Lung (tissue), 11 donors: ENCODE measurements at regions not wholly inside any gene's neighbourhood (a gene's known extent, or its start where the extent isn't known, plus 50 kb on each side); places are given as distances from the start of the nearest gene placed in this dataset.
"Not testable (repeated sequence)": the region's sequence is repeated elsewhere in the genome, so short reads cannot be mapped to it uniquely, and the experiment has no call there.

Experiments
- ATAC-seq: fragments of 200-7000 bp; cut with Tn5 transposase; one replicate; pipeline ENCODE4 v1.9.1; 2020; ENCODE audit warnings: moderate number of reproducible peaks; ENCODE audit not compliant: insufficient read depth, low FRiP score
- DNase-seq, 3 donors: peaks; one replicate each; pipeline ENCODE4 v3.0.0-alpha.2; 2013 to 2017
- H3K27ac ChIP-seq, 2 donors: one replicate each; pipeline ENCODE4 v1.5.1; 2013; ENCODE audit warnings: mild to moderate bottlenecking in 2 of 2, moderate library complexity in 2 of 2, control low read depth in 1 of 2, inconsistent platforms in 1 of 2, low read depth in 1 of 2, low read length in 1 of 2
- H3K27me3 ChIP-seq, 3 donors: one replicate each; pipeline ENCODE4 v1.5.1; 2013; ENCODE audit warnings: low read length in 2 of 3; ENCODE audit not compliant: control insufficient read depth in 3 of 3, insufficient read depth in 3 of 3
- H3K36me3 ChIP-seq, 4 donors: one replicate each; pipeline ENCODE4 v1.5.1; 2013; ENCODE audit warnings: low read length in 4 of 4, mild to moderate bottlenecking in 1 of 4, moderate library complexity in 1 of 4; ENCODE audit not compliant: control insufficient read depth in 4 of 4, insufficient read depth in 4 of 4
- H3K4me1 ChIP-seq, 5 donors: one replicate each; pipeline ENCODE4 v1.5.1; 2013; ENCODE audit warnings: low read length in 5 of 5, mild to moderate bottlenecking in 2 of 5, moderate library complexity in 1 of 5; ENCODE audit not compliant: control insufficient read depth in 5 of 5, insufficient read depth in 5 of 5
- H3K4me3 ChIP-seq: one replicate; pipeline ENCODE4 v1.5.1; 2013; ENCODE audit warnings: mild to moderate bottlenecking, control low read depth, moderate library complexity
- H3K9ac ChIP-seq, 2 donors: one replicate each; pipeline ENCODE4 v1.5.1; 2013; ENCODE audit warnings: low read length in 2 of 2, control low read depth in 1 of 2; ENCODE audit not compliant: insufficient read depth in 1 of 2
- H3K9me3 ChIP-seq, 4 donors: one replicate each; pipeline ENCODE4 v1.5.1; 2013; ENCODE audit warnings: low read length in 3 of 4, mild to moderate bottlenecking in 1 of 4, moderate library complexity in 1 of 4; ENCODE audit not compliant: control insufficient read depth in 4 of 4, insufficient read depth in 3 of 4
- CTCF ChIP-seq: IDR thresholded peaks from 2 replicates; pipeline ENCODE4 v1.5.1; 2012; ENCODE audit warnings: mild to moderate bottlenecking; ENCODE audit errors: control extremely low read depth, extremely low read depth
- WGBS, 2 donors: extraction: QIAGEN DNeasy Blood & Tissue Kit; methylation state at CpG; one replicate each; pipeline ENCODE4 v1.1.7; 2013; 5-methylcytosine and 5-hydroxymethylcytosine counted together
- donor health status: control.
- donor health status: control.
- donor health status: Bipolar disorder and iron deficiency.
- donor health status: healthy.
- donor health status: DM: yes; HTN: yes; CAD: no.

DNA sequence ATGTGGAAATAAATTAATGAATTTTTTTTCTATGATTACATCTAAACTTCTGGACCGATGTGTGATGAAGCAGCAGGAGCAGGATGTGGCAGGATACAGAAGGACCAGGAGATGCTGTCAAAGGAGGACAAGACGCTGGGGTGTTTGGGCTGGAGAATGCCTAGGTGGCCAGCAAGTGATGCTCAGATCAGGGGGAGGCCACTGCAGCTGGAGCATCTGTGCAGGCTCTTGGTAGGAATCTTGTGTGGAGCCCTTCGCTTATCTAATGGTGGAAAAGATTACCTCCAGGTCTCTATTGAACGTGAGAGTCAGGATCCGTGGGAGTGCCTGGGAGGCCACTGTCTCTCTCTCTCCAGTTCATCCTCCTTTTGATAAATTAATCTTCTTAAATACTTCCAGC, 79.8 kb downstream of the MRPL36 start:
- no peak for ATAC-seq
- Histone ChIP-seq H3K36me3 (no peaks in the 10 kb centered on the region), H3K27ac (no peak overlapping the region), H3K4me3 (no peak overlapping the region), H3K27me3 (peaks cover 0 to 5% (median 4%) of the 10 kb centered on the region in 3 donors), H3K9me3 (peaks cover 0 to 16% (median 6%) of the 10 kb centered on the region in 4 donors), H3K9ac (no peak overlapping the region), H3K4me1 (no peaks in the 10 kb centered on the region)
- WGBS, 2 donors = 70 to 78% methylated on average over 5 of the region's 5 CpGs
- DNase-seq = no peak
- TF ChIP-seq CTCF = no peak

- ATAC-seq (no peak), DNase-seq (no peak)
- Histone ChIP-seq H3K9ac (no peak overlapping the region), H3K4me1 (no peaks in the 10 kb centered on the region), H3K27ac (no peak overlapping the region), H3K36me3 (no peaks in the 10 kb centered on the region), H3K4me3 (no peak overlapping the region), H3K27me3 (peaks cover 0 to 4% (median 0%) of the 10 kb centered on the region in 3 donors), H3K9me3 (peaks cover 0 to 14% (median 6%) of the 10 kb centered on the region in 4 donors)
- TF ChIP-seq CTCF = no peak
- WGBS, 2 donors = 50 to 71% methylated on average over 3 of the region's 3 CpGs
Measured at GRCh38 chr5:1718669-1719068, 81.0 kb downstream of the MRPL36 start.

DNA sequence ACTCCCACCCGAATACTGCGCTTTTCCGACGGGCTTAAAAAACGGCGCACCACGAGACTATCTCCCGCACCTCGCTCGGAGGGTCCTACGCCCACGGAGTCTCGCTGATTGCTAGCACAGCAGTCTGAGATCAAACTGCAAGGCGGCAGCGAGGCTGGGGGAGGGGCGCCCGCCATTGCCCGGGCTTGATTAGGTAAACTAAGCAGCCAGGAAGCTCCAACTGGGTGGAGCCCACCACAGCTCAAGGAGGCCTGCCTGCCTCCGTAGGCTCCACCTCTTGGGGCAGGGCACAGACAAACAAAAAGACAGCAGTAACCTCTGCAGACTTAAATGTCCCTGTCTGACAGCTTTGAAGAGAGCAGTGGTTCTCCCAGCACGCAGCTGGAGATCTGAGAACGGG, 89.5 kb downstream of the MRPL36 start:
- not testable (repeated sequence) for H3K4me3 ChIP-seq, H3K9ac ChIP-seq, DNase-seq, H3K27me3 ChIP-seq, ATAC-seq, H3K9me3 ChIP-seq, H3K4me1 ChIP-seq, H3K27ac ChIP-seq, H3K36me3 ChIP-seq
- 21 to 32% methylated on average over 9 to 15 of the region's 21 CpGs for whole genome bisulfite sequencing, 2 donors

DNA sequence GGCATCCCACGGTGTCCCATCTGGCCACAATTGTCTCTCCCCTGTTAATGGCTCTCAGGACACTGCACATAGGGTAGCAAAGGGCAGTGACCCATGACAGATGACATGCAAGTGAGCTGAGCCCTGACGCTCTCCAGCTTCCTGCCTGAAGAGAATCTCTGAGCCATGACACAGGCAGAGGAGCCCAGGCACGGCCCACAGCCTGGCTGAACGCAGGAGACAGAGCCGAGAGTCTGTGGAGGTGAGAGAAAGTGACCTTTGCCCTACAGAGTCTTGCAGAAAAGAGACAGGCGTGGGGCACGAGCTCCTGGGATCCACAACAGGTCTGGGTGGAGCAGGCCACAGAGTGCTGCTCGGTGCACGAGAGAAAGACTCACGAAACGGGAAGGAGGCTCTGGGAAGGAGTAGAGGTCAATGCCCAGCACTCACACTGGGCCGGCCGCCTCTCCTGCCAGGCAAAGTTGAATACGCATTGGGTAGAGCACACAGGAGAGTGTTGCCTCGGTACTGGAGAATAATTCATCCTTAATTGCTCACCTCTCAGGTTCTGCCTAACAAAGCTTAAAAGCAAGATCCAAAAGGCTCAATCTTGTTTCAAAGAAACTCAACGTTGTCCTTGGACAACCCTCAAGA, 90.3 kb downstream of the MRPL36 start:
- no peaks in the 10 kb centered on the region for H3K36me3 ChIP-seq

More for the DNA sequence above, 90.3 kb downstream of the MRPL36 start:
- Histone ChIP-seq H3K4me3 (no peak overlapping the region), H3K27me3 (peaks cover 0 to 5% (median 0%) of the 10 kb centered on the region in 3 donors), H3K27ac (no peak overlapping the region), H3K4me1 (no peaks in the 10 kb centered on the region), H3K9ac (no peak overlapping the region), H3K9me3 (peaks cover 0 to 5% (median 0%) of the 10 kb centered on the region in 4 donors)
- DNase-seq (no peak), ATAC-seq (no peak)
- no peak for TF ChIP-seq CTCF
- 48 to 57% methylated on average over 16 of the region's 16 CpGs for WGBS, 2 donors
